ENCODE measurements at regions not wholly inside any gene's neighbourhood (a gene's known extent, or its start where the extent isn't known, plus 50 kb on each side); places are given as distances from the start of the nearest gene placed in this dataset.

- Histone ChIP-seq H3K4me1 (ENCODE audit: control insufficient read depth, insufficient read depth, low read length) (no peaks in the 10 kb centered on the region), H2BK5ac (ENCODE audit: low read depth, low read length, poor library complexity, severe bottlenecking) (no peak overlapping the region), H3K9me3 (ENCODE audit: control insufficient read depth, insufficient read depth, low read length) (peaks cover 20% of the 10 kb centered on the region), H4K20me1 (ENCODE audit: insufficient read depth, low read length) (no peaks in the 10 kb centered on the region), H2AK9ac (replicated peaks; ENCODE audit: low read depth, low read length, poor library complexity) (no peak overlapping the region), H3K27me3 (ENCODE audit: control insufficient read depth, insufficient read depth, low read length) (peaks cover 19% of the 10 kb centered on the region), H2BK15ac (ENCODE audit: low read depth, low read length) (no peak overlapping the region), H3K9ac (ENCODE audit: low read depth, low read length) (no peak overlapping the region), H2AFZ (replicated peaks; ENCODE audit: low read length, poor library complexity) (no peak overlapping the region), H2BK120ac (ENCODE audit: low read depth, low read length) (no peak overlapping the region), H3K4me3 (ENCODE audit: insufficient read depth, low read depth, low read length) (no peak overlapping the region), H3K79me1 (ENCODE audit: low read depth in 1 of 2, low read length in 2 of 2) (no peaks in the 10 kb centered on the region), H2AK5ac (ENCODE audit: low read depth, low read length) (no peak overlapping the region), H3K4ac (ENCODE audit: low read depth, low read length) (no peak overlapping the region), H2BK20ac (ENCODE audit: low read depth, low read length) (no peak overlapping the region), H3K4me2 (ENCODE audit: low read depth, low read length) (no peak overlapping the region), H3K18ac (ENCODE audit: low read depth, low read length) (no peak overlapping the region), H4K5ac (ENCODE audit: low read depth, low read length) (no peak overlapping the region), H3K23ac (ENCODE audit: low read depth, low read length) (no peak overlapping the region), H3K56ac (ENCODE audit: extremely low read depth, insufficient read depth, low read length) (no peak overlapping the region), H3K27ac (ENCODE audit: insufficient read depth, low read length) (no peak overlapping the region), H3K36me3 (ENCODE audit: control insufficient read depth, insufficient read depth, low read length) (no peaks in the 10 kb centered on the region), H4K8ac (ENCODE audit: low read depth in 2 of 2, low read length in 2 of 2) (no peak overlapping the region), H3K14ac (replicated peaks; ENCODE audit: low read depth, low read length) (no peak overlapping the region), H3K9me1 (ENCODE audit: insufficient read depth, low read length) (peaks cover 6% of the 10 kb centered on the region), H4K91ac (ENCODE audit: insufficient read depth, low read depth, low read length) (no peak overlapping the region)
- dilution Hi-C loops (cut with HindIII; ENCODE audit: low sequenced_read_pairs, unreplicated experiment), result no loop called here
- no peak for TF ChIP-seq MXI1 (IDR thresholded peaks at IDR 0.05; ENCODE audit: borderline replicate concordance, low read depth, low read length)
- TF ChIP-seq CEBPB (IDR thresholded peaks at IDR 0.05; ENCODE audit: low read depth, low read length), result no peak
- no peak for TF ChIP-seq ELK1 (IDR thresholded peaks at IDR 0.05; ENCODE audit: borderline replicate concordance, low read depth, low read length)
- no peak for TF ChIP-seq MAZ (IDR thresholded peaks at IDR 0.05; ENCODE audit: borderline replicate concordance, low read depth, low read length)
- TF ChIP-seq USF2 (IDR thresholded peaks at IDR 0.05; ENCODE audit: low read depth, low read length), result no peak
- no peak for TF ChIP-seq BHLHE40 (IDR thresholded peaks at IDR 0.05; ENCODE audit: low read depth, low read length)
- no peak for TF ChIP-seq RCOR1 (IDR thresholded peaks at IDR 0.05; ENCODE audit: insufficient replicate concordance, low read length)
- TF ChIP-seq POLR2A (IDR thresholded peaks at IDR 0.05; ENCODE audit: low read depth, low read length), result no peak
- TF ChIP-seq RAD21 (IDR thresholded peaks at IDR 0.05; ENCODE audit: low read length), result no peak
- TF ChIP-seq FOS (IDR thresholded peaks at IDR 0.05; ENCODE audit: low read depth, low read length), result no peak
- TF ChIP-seq CTCF (conservative IDR thresholded peaks at IDR 0.05; ENCODE audit: low read depth, low read length), result no peak
- TF ChIP-seq NFE2L2 (IDR thresholded peaks at IDR 0.05; ENCODE audit: low read depth, low read length), result no peak
- no peak for TF ChIP-seq CHD1 (IDR thresholded peaks at IDR 0.05; ENCODE audit: low read depth, low read length)
- intact Hi-C loops (cut with micrococcal nuclease), result no loop called here
- CTCF ChIA-PET, result no interaction called here
- in situ Hi-C loops (cut with MboI; ENCODE audit: low sequenced_read_pairs), result no loop called here
- ATAC-seq (ENCODE audit: low read depth) (no peak), DNase-seq (no peak)
- POLR2A ChIA-PET (ENCODE audit: unreplicated experiment), result no interaction called here
- WGBS, 2 experiments (ENCODE audit: extremely low coverage in 2 of 2, insufficient read length in 1 of 2), result 18% methylated on average over 4 of the region's 13 CpGs; no CpG with 5 or more reads in 1 of the 2 experiments
- no TSS peak for BruUV-seq (replicated peaks)
These were observed 93.2 kb upstream of the PRR5 start for GRCh38 chr22:44608597-44609399.
